22Rv1 (cell line): ENCODE measurements at regions not wholly inside any gene's neighbourhood (a gene's known extent, or its start where the extent isn't known, plus 50 kb on each side); places are given as distances from the start of the nearest gene placed in this dataset.

Experiments
- ZFX ChIP-seq: fragments of 450-650 bp; IDR thresholded peaks from 2 replicates; pipeline ENCODE4 v1.6.1; 2017; ENCODE audit warnings: antibody characterized with exemption, borderline replicate concordance
- TF ChIP-seq, protein P1 (sequence below): fragments of 450-650 bp; IDR thresholded peaks from 2 replicates; pipeline ENCODE4 v1.5.1; 2017; ENCODE audit warnings: mild to moderate bottlenecking

DNA sequence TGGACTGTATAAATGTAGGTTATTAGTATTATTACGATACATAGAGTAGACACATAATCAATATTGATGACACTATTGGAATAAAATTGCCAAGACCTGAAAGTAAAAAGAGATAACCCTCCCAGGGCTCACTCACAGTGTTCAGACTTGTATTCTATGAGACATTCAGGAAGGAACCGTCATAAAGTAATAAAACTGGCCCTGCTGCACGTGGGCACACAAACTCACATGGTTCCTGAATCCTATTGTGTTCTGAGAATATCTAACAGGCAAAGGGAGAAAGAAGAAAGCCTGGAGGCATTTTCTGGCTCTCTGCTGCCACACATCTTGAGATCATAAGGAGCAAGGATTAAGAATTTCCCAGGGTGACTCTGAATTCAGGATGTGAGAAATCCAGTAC lies 575.9 kb downstream of the HS3ST4 start:
- TF ChIP-seq, protein P1, sequence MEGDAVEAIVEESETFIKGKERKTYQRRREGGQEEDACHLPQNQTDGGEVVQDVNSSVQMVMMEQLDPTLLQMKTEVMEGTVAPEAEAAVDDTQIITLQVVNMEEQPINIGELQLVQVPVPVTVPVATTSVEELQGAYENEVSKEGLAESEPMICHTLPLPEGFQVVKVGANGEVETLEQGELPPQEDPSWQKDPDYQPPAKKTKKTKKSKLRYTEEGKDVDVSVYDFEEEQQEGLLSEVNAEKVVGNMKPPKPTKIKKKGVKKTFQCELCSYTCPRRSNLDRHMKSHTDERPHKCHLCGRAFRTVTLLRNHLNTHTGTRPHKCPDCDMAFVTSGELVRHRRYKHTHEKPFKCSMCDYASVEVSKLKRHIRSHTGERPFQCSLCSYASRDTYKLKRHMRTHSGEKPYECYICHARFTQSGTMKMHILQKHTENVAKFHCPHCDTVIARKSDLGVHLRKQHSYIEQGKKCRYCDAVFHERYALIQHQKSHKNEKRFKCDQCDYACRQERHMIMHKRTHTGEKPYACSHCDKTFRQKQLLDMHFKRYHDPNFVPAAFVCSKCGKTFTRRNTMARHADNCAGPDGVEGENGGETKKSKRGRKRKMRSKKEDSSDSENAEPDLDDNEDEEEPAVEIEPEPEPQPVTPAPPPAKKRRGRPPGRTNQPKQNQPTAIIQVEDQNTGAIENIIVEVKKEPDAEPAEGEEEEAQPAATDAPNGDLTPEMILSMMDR, result no peak
- TF ChIP-seq ZFX, result no peak
